NCI-H1092 treated with DMSO at 0.1 percent for 48 hours (cell line): ENCODE measurements at regions not wholly inside any gene's neighbourhood (a gene's known extent, or its start where the extent isn't known, plus 50 kb on each side); places are given as distances from the start of the nearest gene placed in this dataset.

Experiments used
- DNase-seq: peaks from one replicate; lab custom pipeline; 2025; lab: John Stamatoyannopoulos, UW

DNA sequence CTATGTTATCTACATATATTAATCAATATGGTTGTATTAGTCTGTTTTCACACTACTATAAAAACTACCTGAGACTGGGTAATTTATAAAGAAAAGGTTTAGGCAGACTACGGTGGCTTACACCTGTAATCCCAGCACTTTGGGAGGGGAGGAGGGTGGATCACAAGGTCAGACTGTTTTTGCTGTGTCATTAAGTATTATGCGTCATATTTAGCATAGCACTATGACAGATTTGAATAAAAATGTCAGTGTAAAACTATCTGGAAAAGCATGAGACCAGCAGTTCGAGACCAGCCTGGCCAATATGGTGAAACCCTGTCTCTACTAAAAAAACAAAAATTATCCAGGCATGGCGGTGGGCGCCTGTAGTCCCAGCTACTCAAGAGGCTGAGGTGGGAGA, 209.7 kb upstream of the ARHGAP24 start:
- DNase-seq, result no peak

DNA sequence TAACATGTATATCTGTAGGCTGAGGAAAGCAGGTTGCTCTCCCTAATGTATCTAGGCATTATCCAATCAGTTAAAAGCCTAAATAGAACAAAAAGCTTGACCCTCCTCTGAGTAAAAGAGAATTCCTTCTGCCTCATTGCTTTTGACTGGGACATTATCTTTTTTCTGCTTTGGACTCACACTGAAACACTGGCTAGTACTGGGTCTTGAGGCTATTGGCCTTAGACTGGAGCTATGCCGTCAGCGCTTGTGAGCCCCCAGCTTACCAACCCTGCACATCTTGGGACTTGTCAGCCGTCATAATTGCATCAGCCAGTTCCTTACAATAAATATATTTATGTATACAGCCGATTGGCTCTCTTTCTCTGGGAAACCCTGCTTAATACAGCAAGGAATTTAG, 206.8 kb upstream of the ARHGAP24 start:
- DNase-seq, result no peak

DNA sequence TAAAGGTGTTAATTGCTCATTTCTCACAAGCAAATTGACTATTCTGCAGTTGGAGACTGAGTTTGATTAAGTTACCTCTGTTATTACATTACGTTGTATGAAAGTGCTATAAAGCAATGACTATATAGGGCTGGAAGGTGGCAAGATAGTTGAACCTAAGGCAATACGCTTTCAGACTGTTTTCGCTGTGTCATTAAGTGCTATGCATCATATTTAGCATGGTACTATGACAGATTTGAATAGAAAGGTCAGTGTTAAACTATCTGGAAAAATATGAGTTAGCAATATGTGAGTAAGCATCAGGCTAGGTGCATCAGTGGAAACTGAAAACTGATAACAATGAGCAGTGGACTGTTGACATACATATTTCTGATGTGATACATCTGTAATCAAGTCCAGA, 206.0 kb upstream of the ARHGAP24 start:
- no peak for DNase-seq

DNA sequence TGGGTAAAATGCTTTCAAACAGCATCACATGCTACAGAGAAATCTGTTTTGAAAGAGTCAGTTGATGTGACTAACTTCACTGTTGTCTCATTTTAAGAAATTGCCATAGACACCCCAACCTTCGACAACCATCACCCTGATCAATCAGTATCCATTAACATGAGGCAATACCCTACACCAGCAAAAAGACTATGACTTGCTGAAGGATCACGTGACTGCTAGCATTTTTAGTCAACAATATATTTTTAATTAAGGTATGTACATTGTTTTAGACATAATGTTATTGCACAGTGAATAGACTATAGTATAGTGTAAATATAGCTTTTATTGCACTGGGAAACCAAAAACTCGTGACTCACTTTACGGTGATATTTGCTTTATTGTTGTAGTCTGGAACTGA, 200.0 kb upstream of the ARHGAP24 start:
- no peak for DNase-seq

DNA sequence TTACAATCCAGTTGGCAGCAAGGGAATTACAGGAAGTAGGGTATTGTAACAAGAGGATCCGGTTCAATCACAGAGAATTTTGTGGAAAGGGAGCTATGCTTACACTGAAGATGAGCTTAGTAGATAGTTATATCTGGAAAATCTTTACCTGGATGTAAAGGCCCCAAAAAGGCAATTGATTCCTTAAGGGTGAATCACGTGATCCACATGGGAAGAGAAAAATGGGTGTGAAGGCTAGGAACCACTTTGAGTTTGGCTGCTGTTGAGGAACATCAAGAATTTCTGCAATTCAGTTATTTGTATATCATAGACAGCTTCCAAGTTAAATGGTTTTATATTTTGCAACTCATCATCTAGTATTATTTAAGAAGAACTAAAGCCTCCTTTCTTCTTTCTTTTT, 194.0 kb upstream of the ARHGAP24 start:
- no peak for DNase-seq

DNA sequence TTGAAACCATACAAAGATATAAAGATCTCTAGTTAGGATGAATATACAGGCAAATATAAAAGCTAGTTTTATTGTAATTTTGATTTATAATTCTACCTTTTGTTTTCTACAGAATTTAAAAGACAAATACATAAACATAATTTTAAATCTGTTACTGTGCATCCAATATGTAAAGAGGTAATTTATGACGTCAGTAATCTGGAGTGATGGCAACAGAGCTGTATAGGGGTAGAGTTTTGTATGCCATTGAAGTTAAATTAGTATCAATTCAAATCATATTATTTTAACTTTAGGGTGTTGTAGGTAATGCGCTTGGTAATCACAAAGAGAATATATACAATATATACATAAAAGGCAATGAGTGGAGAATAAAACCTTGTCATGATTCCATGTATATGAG, 183.7 kb upstream of the ARHGAP24 start:
- no peak for DNase-seq

DNA sequence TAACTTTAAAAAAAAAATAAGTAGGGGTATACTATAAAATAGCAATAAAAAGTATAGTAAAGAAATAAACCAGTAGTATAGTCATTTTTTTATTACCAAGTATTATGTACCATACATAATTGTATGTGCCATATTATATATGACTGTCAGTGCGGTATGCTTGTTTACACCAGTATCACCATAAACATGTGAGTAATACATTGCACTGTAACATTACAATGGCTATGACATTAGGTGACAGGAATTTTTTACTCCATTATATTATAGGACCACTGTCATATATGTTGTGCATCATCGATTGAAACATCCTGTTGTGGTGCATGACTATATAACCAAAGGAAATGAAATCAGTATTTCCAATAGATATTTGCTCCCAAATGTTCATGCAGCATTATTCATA, 176.9 kb upstream of the ARHGAP24 start:
- no peak for DNase-seq

DNA sequence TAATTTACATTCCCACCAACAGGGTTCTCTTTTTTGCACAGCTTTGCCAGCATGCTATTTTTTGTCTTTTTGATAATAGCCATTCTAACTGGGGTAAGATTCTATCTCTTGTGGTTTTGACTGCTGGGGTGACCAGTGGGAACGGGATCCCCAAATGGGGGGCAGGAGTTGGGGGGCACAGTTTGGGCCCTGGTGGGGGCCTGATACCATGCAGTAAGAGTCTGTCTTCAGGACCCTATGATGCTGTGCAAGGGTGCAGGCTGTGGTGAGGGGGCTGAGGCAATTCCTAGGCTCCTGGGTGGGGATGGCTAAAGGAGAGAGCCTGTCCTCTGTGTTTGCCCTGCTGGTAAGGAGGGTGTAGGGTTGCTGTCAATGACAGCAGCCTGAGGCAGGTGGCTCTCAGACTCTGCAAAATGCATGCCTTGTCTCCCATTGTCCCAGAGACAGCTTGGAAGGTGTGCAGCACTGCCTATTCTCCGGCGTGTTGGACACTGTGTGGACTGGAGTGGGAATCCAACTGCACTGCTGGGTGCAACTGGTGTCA, 172.7 kb upstream of the ARHGAP24 start:
- no peak for DNase-seq

DNA sequence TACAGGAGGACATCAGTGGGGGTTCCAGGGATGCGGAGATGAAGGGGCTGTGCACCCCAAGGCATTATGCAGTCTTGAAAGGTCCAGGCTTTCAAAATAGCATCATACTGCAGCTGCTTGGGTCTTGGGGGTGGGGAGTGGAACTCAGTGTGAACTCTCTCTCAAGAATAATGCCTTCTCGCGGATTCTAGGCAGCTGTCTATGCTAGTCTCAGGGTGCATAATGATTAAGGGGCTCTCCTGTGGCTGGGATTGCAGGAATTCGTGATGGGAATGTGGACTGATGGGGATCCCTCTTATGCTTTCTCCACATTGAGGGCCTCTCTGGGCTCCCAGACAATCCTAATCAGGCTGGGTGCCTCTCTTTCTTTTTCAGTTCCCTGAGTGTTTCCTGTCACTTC, 172.2 kb upstream of the ARHGAP24 start:
- no peak for DNase-seq

DNA sequence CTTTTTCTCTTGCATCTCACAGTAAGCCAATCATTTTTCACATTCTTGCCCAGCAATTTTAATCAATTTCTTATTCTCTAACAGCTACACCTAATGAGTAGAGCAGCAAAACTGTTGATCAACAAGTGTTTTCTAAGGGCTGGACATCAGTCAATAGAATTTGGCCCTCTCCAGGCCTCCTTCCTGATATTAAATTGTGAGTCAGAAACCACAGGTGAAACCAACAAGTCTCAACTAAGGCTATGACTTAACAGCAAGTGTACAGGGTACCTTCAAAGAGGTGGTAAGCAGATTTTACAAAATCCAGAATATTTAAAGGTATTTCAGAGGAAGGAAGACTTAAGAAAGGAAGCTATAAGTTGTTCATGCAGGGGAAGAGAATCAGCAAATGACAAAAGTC, 156.5 kb upstream of the ARHGAP24 start:
- no peak for DNase-seq

DNA sequence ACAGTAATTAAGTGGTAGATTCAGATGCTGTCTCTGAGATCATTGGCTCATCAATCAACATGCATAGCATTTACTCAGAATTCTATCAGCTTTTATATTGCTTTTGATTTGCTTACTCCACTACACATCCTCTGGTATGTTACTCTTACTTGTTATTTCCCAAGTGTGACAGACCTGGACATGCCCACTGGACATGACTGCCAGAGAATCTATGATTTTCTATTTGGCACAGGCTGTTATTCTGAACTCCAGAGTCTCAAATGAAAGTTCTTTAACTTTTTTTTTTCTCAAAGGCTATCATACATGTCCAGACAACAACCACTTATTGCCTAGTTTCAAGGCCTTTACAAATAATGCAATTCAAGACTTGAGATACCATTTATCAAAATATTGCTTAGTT, 116.1 kb upstream of the ARHGAP24 start:
- DNase-seq, result no peak

DNA sequence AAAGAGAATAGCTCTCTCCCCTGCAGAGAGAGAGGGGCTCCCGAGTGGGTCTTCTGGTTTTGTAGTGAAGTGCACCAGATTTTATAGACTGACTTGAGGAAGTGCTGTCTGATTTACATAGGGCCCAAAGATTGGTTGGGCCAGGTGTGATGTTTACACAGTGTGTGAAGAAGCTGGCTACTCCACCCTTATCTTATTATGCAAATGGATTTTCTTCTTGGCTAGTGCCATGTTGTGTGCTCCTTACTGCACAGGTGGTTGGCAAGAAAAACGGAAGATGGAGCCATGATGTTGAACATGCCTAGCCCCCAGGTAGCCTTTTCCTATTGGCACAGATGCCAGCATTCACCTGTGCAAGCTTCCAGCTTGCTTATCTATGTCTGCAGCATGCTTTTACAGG, 112.4 kb upstream of the ARHGAP24 start:
- no peak for DNase-seq

DNA sequence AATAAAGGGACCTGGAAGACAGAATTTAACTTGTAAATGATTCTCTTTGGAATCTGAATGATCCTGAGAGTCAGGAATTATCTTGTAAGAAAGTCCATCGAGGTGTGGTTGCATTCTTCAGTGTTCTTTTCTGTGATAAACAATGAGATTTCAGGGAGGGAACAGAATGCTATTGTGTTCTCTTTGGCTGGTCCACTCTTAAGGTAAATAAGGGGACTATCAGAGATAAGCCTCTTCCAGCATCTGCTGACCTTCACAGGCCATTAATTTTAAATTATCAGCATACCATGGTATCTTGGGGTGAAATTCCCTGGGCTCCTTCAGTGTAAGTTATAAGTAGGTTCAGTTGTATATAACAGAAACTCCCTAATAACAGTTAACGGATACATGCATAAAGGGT, 107.1 kb upstream of the ARHGAP24 start:
- DNase-seq, result no peak

DNA sequence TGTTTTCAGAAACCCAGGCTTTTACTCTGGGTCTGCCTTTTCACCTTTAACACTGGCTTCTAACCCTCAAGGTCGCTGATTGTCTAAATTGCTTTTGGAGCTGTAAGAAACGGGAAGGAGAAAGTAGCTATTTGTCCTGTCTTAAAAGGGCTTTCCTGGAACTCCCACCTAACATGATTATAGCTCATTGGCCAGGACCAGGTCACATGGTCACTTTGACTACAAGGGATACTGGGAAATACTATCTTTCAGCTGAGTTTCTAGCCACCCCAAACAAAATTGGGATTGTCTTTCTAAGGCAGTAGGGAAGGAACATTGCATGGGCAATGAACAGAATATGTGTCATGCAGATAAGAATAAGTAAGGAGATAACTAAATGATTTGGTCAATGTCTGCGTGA, 106.7 kb upstream of the ARHGAP24 start:
- DNase-seq, result no peak

DNA sequence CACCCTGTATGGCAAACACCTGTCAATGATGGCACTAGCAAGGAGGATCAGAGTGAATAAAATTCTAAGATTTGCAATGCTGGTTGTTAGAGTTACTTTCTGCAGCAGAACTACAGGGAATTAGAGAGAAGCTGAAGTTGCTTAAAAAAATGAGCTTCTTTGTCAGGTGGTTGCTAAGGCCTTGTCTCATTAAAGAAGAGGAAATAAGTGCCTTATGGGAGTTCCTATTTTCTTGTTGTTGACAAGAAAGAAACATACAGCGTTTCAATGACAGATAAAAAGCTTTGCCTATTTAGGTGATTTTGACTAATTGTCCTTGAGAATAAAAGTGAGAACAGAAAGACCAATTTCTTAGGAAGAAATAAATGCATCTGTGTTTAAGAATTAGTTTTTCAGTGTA, 106.0 kb upstream of the ARHGAP24 start:
- no peak for DNase-seq

DNA sequence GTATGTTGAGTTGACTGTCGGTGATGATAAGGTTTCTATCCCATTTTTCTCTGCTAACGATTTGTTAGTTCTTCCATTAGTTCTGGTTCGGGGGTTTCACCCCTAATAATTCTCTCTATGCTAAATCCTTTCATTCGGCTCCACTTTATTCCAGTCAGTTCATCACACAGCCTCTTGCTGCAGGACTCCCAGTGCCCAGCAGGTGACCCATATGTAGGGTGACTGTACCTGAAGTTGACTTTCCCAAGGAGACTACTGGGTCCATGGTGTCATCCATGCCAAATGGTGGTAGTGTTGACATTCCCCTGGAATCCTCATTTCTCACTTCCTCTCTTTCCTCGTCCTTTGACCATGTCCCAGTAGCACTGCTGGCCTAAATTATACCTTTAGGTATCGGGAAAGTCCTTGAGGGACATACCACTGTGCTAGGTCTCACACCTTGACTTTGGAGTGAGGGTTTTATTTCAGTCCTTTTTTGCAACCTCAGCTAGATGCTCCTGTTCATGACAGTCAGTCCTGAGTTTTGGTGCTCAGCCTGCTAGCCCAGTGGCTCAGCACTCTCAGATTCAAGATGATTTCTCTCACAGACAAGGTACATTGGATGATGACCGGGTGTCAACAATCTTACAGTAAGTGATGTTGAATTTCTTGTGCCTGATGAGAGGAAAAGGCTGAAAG, 105.1 kb upstream of the ARHGAP24 start:
- no peak for DNase-seq

DNA sequence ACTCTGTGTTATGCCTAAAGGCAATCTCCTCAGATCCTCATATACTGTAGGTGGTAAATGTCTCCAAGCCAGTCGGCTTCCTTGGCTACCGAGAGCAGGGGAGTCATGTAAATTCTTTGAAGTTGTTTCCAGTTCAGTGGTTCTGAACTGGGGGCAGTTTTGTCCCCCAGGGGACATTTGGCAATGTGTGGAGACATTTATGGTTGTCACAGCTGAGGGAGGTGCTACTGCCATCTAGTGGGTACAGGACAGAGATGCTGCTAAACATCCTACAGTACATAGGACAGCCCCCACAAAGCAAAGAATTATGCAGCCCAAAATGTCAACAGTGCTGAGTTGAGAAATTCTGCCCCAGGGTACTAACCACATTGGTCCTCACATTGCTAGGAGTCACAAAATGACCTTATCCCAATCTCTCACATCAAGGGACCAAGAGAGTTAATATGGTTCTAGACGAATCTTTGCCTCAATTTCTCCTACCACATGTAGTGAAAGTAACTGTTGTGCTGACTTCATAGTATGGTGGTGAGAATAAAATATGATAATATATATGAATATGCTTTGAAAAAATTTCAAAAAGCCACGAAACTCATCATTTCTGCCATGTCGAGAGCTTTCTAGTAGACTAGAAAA, 104.4 kb upstream of the ARHGAP24 start:
- peak; percentile 41 for DNase-seq

DNA sequence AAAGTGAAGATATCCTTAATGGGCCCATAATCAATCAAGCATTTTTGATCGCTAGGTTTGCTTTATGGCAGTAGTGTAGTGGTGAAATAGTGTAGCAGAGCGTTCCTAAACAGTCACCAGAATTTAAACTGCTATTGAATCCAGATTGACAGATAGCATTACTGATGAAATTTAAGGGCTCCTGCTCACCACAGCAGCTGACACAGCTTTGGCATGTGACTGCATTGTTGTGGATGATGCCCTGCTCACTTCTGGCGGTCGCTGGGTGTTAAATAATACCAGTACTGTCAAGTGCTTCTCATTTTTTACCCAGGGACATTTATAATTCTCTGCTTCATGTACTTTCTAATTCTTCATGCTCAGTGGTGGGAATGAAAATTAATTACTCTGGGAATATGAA, 102.0 kb upstream of the ARHGAP24 start:
- no peak for DNase-seq

DNA sequence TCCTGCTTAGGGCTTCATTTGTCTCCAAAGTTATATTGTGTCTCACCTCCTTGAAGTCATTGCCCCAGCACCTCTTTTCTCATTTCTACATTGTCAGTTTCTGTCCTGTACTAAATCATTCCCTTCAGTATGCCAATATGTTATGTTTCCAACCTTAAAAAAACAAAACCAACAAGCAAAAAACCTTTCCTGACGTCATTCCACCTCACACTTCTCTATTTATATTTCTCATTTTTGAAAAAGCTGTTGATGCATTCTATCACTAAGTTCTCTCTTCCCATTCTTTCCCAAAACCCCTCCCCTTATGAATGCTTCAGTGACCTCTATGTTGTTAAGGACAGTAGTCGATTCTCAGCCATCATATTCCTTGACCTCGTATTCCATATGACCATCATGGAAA, 98.7 kb upstream of the ARHGAP24 start:
- DNase-seq, result no peak

DNA sequence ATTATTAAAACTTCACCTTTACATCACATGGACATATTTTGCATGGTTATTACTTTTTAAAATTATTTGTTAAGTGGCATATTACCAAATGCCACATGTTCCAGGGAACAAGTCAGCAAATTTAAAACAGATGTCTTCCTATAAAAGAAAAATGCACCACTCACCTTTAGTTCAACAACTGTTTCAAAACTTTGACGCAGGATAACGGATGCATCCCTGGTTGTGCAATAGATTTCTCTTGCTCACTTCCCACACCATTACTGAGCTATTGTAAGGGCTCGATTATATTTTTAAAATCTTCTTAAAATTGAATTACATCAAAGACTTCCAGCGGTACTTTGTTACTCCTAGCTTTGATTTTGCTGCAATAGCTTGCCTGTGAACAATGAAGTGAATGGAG, 93.0 kb upstream of the ARHGAP24 start:
- DNase-seq, result no peak

DNA sequence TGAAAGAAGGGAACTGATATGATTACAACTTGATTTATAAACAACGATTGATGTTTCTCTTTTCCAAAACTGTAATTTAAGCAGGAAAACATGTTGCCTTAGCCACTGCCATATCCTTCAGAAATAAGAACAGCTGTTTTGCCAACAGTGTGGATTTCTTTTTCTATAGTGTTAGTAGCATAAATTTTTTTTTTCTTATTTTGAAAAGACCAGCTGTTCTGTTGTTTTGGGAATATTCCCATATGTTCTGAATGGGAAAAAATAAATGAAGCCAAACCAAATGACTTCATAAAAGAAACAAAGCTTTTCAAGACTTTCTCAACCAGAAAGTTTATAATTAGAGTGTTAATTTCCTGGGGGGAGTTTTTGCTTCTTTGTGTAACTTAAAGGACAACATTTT, 83.9 kb upstream of the ARHGAP24 start:
- DNase-seq, result no peak

DNA sequence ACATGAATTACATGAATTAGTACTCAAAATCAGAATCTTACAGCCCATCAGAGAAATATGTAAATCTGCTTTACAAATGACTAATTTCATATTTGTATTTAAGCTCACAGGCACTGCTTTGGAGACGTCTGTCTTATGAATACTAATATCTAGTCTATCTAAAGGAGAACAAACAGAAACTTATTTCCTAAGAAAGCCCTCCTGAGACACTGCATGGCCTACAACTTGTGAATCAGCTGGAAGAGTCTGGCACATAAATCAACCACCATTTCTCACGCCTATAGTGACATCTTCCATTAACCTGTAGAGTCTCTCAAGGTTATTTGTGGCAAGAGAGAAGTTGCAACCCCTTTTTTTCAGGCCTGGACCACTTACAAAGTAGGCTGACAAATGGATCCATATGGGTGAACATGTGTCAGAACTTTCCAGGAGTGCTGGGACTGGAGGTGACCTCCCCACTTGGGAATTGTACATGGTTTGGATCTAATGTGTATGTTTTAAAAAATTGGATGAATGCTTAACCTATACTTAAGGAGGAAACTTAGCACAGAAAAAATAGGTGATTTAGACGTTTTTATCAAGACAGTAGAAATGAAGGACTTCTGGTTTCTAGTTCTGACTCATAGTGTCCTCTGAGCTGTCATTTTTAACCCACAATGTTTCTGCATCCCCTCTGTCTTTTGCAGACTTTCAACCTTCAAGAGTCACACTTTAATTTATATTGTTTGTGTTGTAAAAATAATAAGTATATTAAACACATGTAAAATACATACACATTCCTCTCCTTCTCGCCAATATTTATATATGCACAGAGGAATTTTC, 83.2 kb upstream of the ARHGAP24 start:
- DNase-seq, result no peak

DNA sequence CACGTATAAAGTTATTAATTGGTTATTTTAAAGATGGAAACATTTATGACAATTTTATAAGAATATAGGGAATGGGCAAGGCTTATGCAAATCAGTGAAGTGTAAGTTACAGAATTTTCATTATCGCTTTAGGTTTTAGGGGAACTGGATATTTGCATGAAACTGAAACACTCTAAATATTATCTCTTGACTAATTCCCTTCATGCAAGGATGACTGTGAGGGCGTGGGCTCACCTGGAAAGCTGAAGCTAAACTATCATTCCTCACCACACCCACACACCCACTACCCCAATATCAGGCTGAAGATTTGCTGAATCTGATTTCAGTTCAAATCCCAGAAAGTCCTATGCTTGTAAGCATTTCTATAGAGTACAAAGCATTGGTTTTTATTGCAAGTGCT, 81.7 kb upstream of the ARHGAP24 start:
- DNase-seq, result no peak
